ENCODE measurements at regions not wholly inside any gene's neighbourhood (a gene's known extent, or its start where the extent isn't known, plus 50 kb on each side); places are given as distances from the start of the nearest gene placed in this dataset.
"Not testable (repeated sequence)": the region's sequence is repeated elsewhere in the genome, so short reads cannot be mapped to it uniquely, and the experiment has no call there.

GRCh38 chr10:90089719-90090118, 388.3 kb downstream of the KIF20B start:
- no peak for DNase-seq (ENCODE audit: low spot score, unreplicated experiment)
- H3K27ac Mint-ChIP-seq: no peak overlapping the region
- H3K4me1 Mint-ChIP-seq (ENCODE audit: low read depth): no peaks in the 10 kb centered on the region
- no peaks in the 10 kb centered on the region for H3K9me3 Mint-ChIP-seq (ENCODE audit: low read depth)
- H3K36me3 Mint-ChIP-seq (ENCODE audit: insufficient read depth): no peaks in the 10 kb centered on the region
- H3K4me3 Mint-ChIP-seq (ENCODE audit: low read depth): no peak overlapping the region
- H3K27me3 Mint-ChIP-seq: no peaks in the 10 kb centered on the region
- no peak for TF ChIP-seq CTCF (IDR thresholded peaks at IDR 0.05; ENCODE audit: unreplicated experiment)

DNA sequence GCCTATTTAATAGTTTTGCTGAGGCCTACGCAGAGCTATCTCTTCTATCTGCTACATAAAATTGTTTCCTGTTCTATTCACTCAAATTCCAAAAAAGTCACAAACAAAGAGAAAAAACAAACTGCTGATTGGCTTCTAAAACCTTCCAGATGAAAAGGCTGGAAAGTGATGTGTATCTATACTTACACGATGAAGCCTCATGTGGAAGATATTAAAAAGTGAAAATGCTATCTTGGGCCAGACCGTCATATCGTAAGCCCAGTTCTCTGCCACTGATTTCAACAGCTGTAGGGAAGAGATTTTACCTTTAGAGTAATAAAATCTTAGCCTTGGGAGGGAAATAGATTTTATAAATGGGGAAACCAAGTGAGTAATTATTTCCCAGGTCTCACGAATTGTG, 394.8 kb downstream of the KIF20B start:
- no peaks in the 10 kb centered on the region for H3K36me3 Mint-ChIP-seq (ENCODE audit: insufficient read depth)
- no peak overlapping the region for H3K27ac Mint-ChIP-seq
- no peaks in the 10 kb centered on the region for H3K9me3 Mint-ChIP-seq (ENCODE audit: low read depth)
- H3K27me3 Mint-ChIP-seq: no peaks in the 10 kb centered on the region
- no peak for DNase-seq (ENCODE audit: low spot score, unreplicated experiment)
- no peaks in the 10 kb centered on the region for H3K4me1 Mint-ChIP-seq (ENCODE audit: low read depth)
- no peak for TF ChIP-seq CTCF (IDR thresholded peaks at IDR 0.05; ENCODE audit: unreplicated experiment)
- no peak overlapping the region for H3K4me3 Mint-ChIP-seq (ENCODE audit: low read depth)

GRCh38 chr10:90107581-90107980, 406.2 kb downstream of the KIF20B start:
- H3K9me3 Mint-ChIP-seq (ENCODE audit: low read depth); H3K27me3 Mint-ChIP-seq; H3K27ac Mint-ChIP-seq; H3K36me3 Mint-ChIP-seq (ENCODE audit: insufficient read depth); DNase-seq (ENCODE audit: low spot score, unreplicated experiment); H3K4me3 Mint-ChIP-seq (ENCODE audit: low read depth); H3K4me1 Mint-ChIP-seq (ENCODE audit: low read depth): not testable (repeated sequence)

DNA sequence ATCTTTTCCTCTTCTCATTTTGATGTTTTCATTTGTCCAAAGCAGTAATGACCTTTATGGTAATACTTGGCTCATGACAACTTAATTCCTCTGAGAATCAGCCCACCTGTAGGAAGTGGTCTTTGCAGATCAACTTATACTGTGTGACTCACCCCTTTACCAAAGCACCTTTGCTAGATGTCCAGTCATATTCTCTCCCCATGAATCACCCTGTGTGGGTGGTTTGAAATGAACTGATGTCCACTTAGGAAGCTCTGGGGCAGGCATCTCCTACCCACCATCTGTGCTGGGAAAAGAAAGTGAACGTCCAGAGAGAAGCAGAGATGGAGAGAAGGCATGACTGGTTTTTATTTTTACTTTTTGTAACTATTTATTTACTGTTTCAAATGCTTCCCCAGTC, 410.3 kb downstream of the KIF20B start:
- no peak for TF ChIP-seq CTCF (IDR thresholded peaks at IDR 0.05; ENCODE audit: unreplicated experiment)
- Mint-ChIP-seq H3K4me1 (ENCODE audit: low read depth) (no peaks in the 10 kb centered on the region), H3K27ac (no peak overlapping the region), H3K9me3 (ENCODE audit: low read depth) (peaks cover 14% of the 10 kb centered on the region), H3K27me3 (no peaks in the 10 kb centered on the region), H3K36me3 (ENCODE audit: insufficient read depth) (no peaks in the 10 kb centered on the region), H3K4me3 (ENCODE audit: low read depth) (no peak overlapping the region)
- no peak for DNase-seq (ENCODE audit: low spot score, unreplicated experiment)

GRCh38 chr10:90112681-90113080, 411.3 kb downstream of the KIF20B start:
- no peak overlapping the region for H3K4me3 Mint-ChIP-seq (ENCODE audit: low read depth)
- no peaks in the 10 kb centered on the region for H3K36me3 Mint-ChIP-seq (ENCODE audit: insufficient read depth)
- H3K27ac Mint-ChIP-seq: no peak overlapping the region
- DNase-seq (ENCODE audit: low spot score, unreplicated experiment): no peak
- no peaks in the 10 kb centered on the region for H3K4me1 Mint-ChIP-seq (ENCODE audit: low read depth)
- no peak for TF ChIP-seq CTCF (IDR thresholded peaks at IDR 0.05; ENCODE audit: unreplicated experiment)
- no peaks in the 10 kb centered on the region for H3K27me3 Mint-ChIP-seq
- H3K9me3 Mint-ChIP-seq (ENCODE audit: low read depth): peaks cover 18% of the 10 kb centered on the region

DNA sequence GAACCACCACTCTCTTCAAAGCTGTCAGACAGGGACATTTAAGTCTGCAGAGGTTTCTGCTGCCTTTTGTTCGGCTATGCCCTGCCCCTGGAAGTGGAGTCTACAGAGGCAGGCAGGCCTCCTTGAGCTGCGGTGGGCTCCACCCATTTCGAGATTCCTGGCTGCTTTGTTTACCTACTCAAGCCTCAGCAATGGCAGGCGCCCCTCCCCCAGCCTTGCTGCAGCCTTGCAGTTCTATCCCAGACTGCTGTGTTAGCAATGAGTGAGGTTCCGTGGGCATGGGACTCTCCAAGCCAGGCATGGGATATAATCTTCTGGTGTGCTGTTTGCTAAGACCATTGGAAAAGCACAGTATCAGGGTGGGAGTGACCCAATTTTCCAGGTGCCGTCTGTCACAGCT, 417.2 kb downstream of the KIF20B start:
- H3K27ac Mint-ChIP-seq; H3K4me1 Mint-ChIP-seq (ENCODE audit: low read depth); H3K4me3 Mint-ChIP-seq (ENCODE audit: low read depth); H3K36me3 Mint-ChIP-seq (ENCODE audit: insufficient read depth); H3K27me3 Mint-ChIP-seq; DNase-seq (ENCODE audit: low spot score, unreplicated experiment): not testable (repeated sequence)
- peaks cover 33% of the 10 kb centered on the region for H3K9me3 Mint-ChIP-seq (ENCODE audit: low read depth)

DNA sequence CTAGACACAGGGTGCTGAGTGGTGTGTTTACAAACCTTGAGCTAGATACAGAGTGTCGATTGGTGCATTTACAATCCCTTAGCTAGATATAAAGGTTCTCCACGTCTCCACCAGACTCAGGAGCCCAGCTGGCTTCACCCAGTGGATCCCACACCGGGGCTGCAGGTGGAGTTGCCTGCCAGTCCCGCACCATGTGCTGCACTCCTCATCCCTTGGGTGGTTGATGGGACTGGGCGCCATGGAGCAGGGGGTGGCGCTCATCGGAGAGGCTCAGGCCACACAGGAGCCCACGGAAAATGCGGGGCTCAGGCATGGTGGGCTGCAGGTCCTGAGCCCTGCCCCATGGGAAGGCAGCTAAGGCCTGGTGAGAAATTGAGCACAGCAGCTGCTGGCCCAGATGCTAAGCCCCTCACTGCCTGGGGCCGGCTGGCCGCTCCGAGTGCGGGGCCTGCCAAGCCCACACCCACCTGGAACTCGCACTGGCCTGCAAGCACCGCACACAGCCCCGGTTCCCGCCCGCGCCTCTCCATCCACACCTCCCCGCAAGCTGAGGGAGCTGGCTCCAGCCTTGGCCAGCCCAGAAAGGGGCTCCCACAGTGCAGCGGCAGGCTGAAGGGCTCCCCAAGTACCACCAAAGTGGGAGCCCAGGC, 418.4 kb downstream of the KIF20B start:
- peaks cover 26% of the 10 kb centered on the region for H3K9me3 Mint-ChIP-seq (ENCODE audit: low read depth)
- not testable (repeated sequence) for H3K36me3 Mint-ChIP-seq (ENCODE audit: insufficient read depth); H3K4me3 Mint-ChIP-seq (ENCODE audit: low read depth); H3K27ac Mint-ChIP-seq; H3K27me3 Mint-ChIP-seq; DNase-seq (ENCODE audit: low spot score, unreplicated experiment); H3K4me1 Mint-ChIP-seq (ENCODE audit: low read depth)
